IMR-90 (cell line): ENCODE measurements at regions not wholly inside any gene's neighbourhood (a gene's known extent, or its start where the extent isn't known, plus 50 kb on each side); places are given as distances from the start of the nearest gene placed in this dataset.

Experiments
- ATAC-seq: fragments of 200-7000 bp; cut with Tn5 transposase; 2 replicates; pipeline ENCODE4 v1.9.1; 2020; ENCODE audit warnings: low read depth, mild to moderate bottlenecking, moderate library complexity
- BruUV-seq: library from RNA; stranded (reverse); fragments of 400-500 nt; replicated peaks from 2 replicates; lab custom pipeline; 2021; lab: Mats Ljungman, UMichigan
- CTCF ChIA-PET: fragments of 300-600 bp; formaldehyde crosslinking; extraction: SDS; loops from one replicate; lab custom pipeline; 2021; ENCODE audit warnings: antibody characterized with exemption; lab: Yijun Ruan, JAX
- POLR2A ChIA-PET: fragments of 300-600 bp; sonication (Branson Sonifier 250); formaldehyde crosslinking; loops from one replicate; lab custom pipeline; 2022; ENCODE audit warnings: antibody characterized with exemption; ENCODE audit not compliant: unreplicated experiment; lab: Charles Lee
- DNase-seq: peaks from one replicate; pipeline ENCODE4 v3.0.0; 2013
- H2AFZ ChIP-seq: replicated peaks from 2 replicates; pipeline ENCODE3; 2013; ENCODE audit warnings: low read length, mild to moderate bottlenecking; ENCODE audit not compliant: poor library complexity
- H2AK5ac ChIP-seq: 2 replicates; pipeline ENCODE4 v1.6.1; 2013; ENCODE audit warnings: low read depth, low read length, inconsistent platforms
- H2AK9ac ChIP-seq: replicated peaks from 2 replicates; pipeline ENCODE3; 2013; ENCODE audit warnings: mild to moderate bottlenecking, low read depth, low read length, moderate library complexity; ENCODE audit not compliant: poor library complexity
- H2BK120ac ChIP-seq: 2 replicates; pipeline ENCODE4 v1.6.1; 2013; ENCODE audit warnings: low read depth, low read length, inconsistent platforms
- H2BK15ac ChIP-seq: 3 replicates; pipeline ENCODE4 v1.6.1; 2013; ENCODE audit warnings: low read depth, low read length, inconsistent platforms
- H2BK20ac ChIP-seq: 2 replicates; pipeline ENCODE4 v1.6.1; 2013; ENCODE audit warnings: low read depth, mild to moderate bottlenecking, inconsistent platforms, low read length, moderate library complexity
- H2BK5ac ChIP-seq: 2 replicates; pipeline ENCODE4 v1.6.1; 2013; ENCODE audit warnings: mild to moderate bottlenecking, low read depth, low read length, inconsistent platforms; ENCODE audit not compliant: poor library complexity, severe bottlenecking
- H3K14ac ChIP-seq: replicated peaks from 2 replicates; pipeline ENCODE4 v1.6.1; 2013; ENCODE audit warnings: low read depth, low read length, inconsistent platforms
- H3K18ac ChIP-seq: 2 replicates; pipeline ENCODE4 v1.6.1; 2013; ENCODE audit warnings: low read depth, low read length, control low read depth
- H3K23ac ChIP-seq: 2 replicates; pipeline ENCODE4 v1.6.1; 2013; ENCODE audit warnings: low read depth, low read length, inconsistent platforms
- H3K27ac ChIP-seq: 2 replicates; pipeline ENCODE4 v1.5.1; 2013; ENCODE audit warnings: mild to moderate bottlenecking, control low read depth, low read length; ENCODE audit not compliant: insufficient read depth
- H3K27me3 ChIP-seq: 2 replicates; pipeline ENCODE4 v1.6.1; 2013; ENCODE audit warnings: low read length; ENCODE audit not compliant: control insufficient read depth, insufficient read depth
- H3K36me3 ChIP-seq: 2 replicates; pipeline ENCODE4 v1.6.1; 2013; ENCODE audit warnings: low read length, mixed read lengths; ENCODE audit not compliant: control insufficient read depth, insufficient read depth
- H3K4ac ChIP-seq: 2 replicates; pipeline ENCODE4 v1.6.1; 2013; ENCODE audit warnings: low read depth, low read length, inconsistent platforms
- H3K4me1 ChIP-seq: 2 replicates; pipeline ENCODE4 v1.6.1; 2013; ENCODE audit warnings: low read length, mixed read lengths; ENCODE audit not compliant: control insufficient read depth, insufficient read depth
- H3K4me2 ChIP-seq: 2 replicates; pipeline ENCODE4 v1.6.1; 2013; ENCODE audit warnings: low read depth, mild to moderate bottlenecking, control low read depth, low read length, moderate library complexity
- H3K4me3 ChIP-seq: 2 replicates; pipeline ENCODE4 v1.5.1; 2013; ENCODE audit warnings: low read depth, mild to moderate bottlenecking, control low read depth, low read length, moderate library complexity; ENCODE audit not compliant: insufficient read depth
- H3K56ac ChIP-seq: 2 replicates; pipeline ENCODE4 v1.6.1; 2013; ENCODE audit warnings: low read length, inconsistent platforms; ENCODE audit not compliant: insufficient read depth; ENCODE audit errors: extremely low read depth
- H3K79me1 ChIP-seq, 2 experiments: 2 replicates each; pipeline ENCODE4 v1.6.1; 2013; ENCODE audit warnings: low read length in 2 of 2, inconsistent platforms in 1 of 2, low read depth in 1 of 2
- H3K9ac ChIP-seq: 2 replicates; pipeline ENCODE4 v1.6.1; 2013; ENCODE audit warnings: low read depth, low read length, control low read depth
- H3K9me1 ChIP-seq: 2 replicates; pipeline ENCODE4 v1.6.1; 2013; ENCODE audit warnings: low read length, inconsistent platforms; ENCODE audit not compliant: insufficient read depth
- H3K9me3 ChIP-seq: 2 replicates; pipeline ENCODE4 v1.6.1; 2013; ENCODE audit warnings: low read length; ENCODE audit not compliant: control insufficient read depth, insufficient read depth
- H4K20me1 ChIP-seq: 2 replicates; pipeline ENCODE4 v1.6.1; 2013; ENCODE audit warnings: low read length, inconsistent platforms; ENCODE audit not compliant: insufficient read depth
- H4K5ac ChIP-seq: 2 replicates; pipeline ENCODE4 v1.6.1; 2013; ENCODE audit warnings: mild to moderate bottlenecking, low read depth, low read length, control low read depth
- H4K8ac ChIP-seq, 2 experiments: 2 replicates each; pipeline ENCODE4 v1.6.1; 2013; ENCODE audit warnings: low read depth in 2 of 2, low read length in 2 of 2, control low read depth in 1 of 2, inconsistent platforms in 1 of 2
- H4K91ac ChIP-seq: 2 replicates; pipeline ENCODE4 v1.6.1; 2013; ENCODE audit warnings: low read depth, low read length, inconsistent platforms; ENCODE audit not compliant: insufficient read depth
- BHLHE40 ChIP-seq: fragments of 150-350 bp; IDR thresholded peaks from 2 replicates; pipeline ENCODE4 v1.6.1; 2016; ENCODE audit warnings: mild to moderate bottlenecking, low read depth, low read length
- CEBPB ChIP-seq: IDR thresholded peaks from 2 replicates; pipeline ENCODE4 v1.6.1; 2012; ENCODE audit warnings: low read depth, low read length, improper control_type of control experiment
- CHD1 ChIP-seq: IDR thresholded peaks from 2 replicates; pipeline ENCODE4 v1.6.1; 2012; ENCODE audit warnings: low read depth, low read length, improper control_type of control experiment
- FOS ChIP-seq: fragments of 150-350 bp; IDR thresholded peaks from 2 replicates; pipeline ENCODE4 v1.6.1; 2016; ENCODE audit warnings: low read depth, low read length
- MAFK ChIP-seq: IDR thresholded peaks from 2 replicates; pipeline ENCODE4 v1.6.1; 2012; ENCODE audit warnings: low read depth, low read length, improper control_type of control experiment
- MXI1 ChIP-seq: IDR thresholded peaks from 2 replicates; pipeline ENCODE4 v1.6.1; 2012; ENCODE audit warnings: low read depth, mild to moderate bottlenecking, low read length, moderate library complexity, borderline replicate concordance
- NFE2L2 ChIP-seq: fragments of 150-350 bp; IDR thresholded peaks from 2 replicates; pipeline ENCODE4 v1.6.1; 2016; ENCODE audit warnings: low read depth, mild to moderate bottlenecking, low read length
- POLR2A ChIP-seq: IDR thresholded peaks from 2 replicates; pipeline ENCODE4 v1.6.1; 2012; ENCODE audit warnings: mild to moderate bottlenecking, low read depth, low read length
- RAD21 ChIP-seq: IDR thresholded peaks from 2 replicates; pipeline ENCODE4 v1.6.1; 2012; ENCODE audit warnings: low read length, improper control_type of control experiment
- RCOR1 ChIP-seq: IDR thresholded peaks from 2 replicates; pipeline ENCODE4 v1.6.1; 2012; ENCODE audit warnings: mild to moderate bottlenecking, low read length, improper control_type of control experiment; ENCODE audit not compliant: insufficient replicate concordance
- RFX5 ChIP-seq: IDR thresholded peaks from 2 replicates; pipeline ENCODE4 v1.8.0; 2012; ENCODE audit warnings: low read depth, mild to moderate bottlenecking, low read length, moderate library complexity
- SMC3 ChIP-seq: fragments of 150-350 bp; IDR thresholded peaks from 2 replicates; pipeline ENCODE4 v1.6.1; 2016; ENCODE audit warnings: low read depth, mild to moderate bottlenecking, antibody characterized with exemption, low read length, moderate library complexity
- WGBS, 2 experiments: methylation state at CpG; one replicate each; pipeline versions ENCODE4 v1.1.5 to v1.1.7; 2013; ENCODE audit warnings: missing lambda C conversion rate in 2 of 2; ENCODE audit not compliant: insufficient read length in 1 of 2; ENCODE audit errors: extremely low coverage in 2 of 2; 5-methylcytosine and 5-hydroxymethylcytosine counted together
- dilution Hi-C: fragments of 300-500 bp; cut with HindIII; formaldehyde crosslinking; loops from one replicate; pipeline ENCODE4 v1.14.3; 2018; ENCODE audit warnings: low sequenced_read_pairs; ENCODE audit not compliant: unreplicated experiment
- in situ Hi-C: fragments of 300-500 bp; cut with MboI; formaldehyde crosslinking; loops from 3 replicates; pipeline ENCODE4 v1.14.3; 2019; ENCODE audit warnings: low sequenced_read_pairs, inconsistent platforms, mixed read lengths
- intact Hi-C: fragments of 100-400 bp; cut with micrococcal nuclease; formaldehyde crosslinking; loops from 2 replicates; pipeline ENCODE4 v1.10.0; 2022
- TF ChIP-seq, protein P1 (sequence below): fragments of 150-350 bp; IDR thresholded peaks from 2 replicates; pipeline ENCODE4 v1.6.1; 2017; ENCODE audit warnings: mild to moderate bottlenecking, antibody characterized with exemption, low read length, low read depth
- TF ChIP-seq, protein P2 (sequence below): fragments of 150-350 bp; IDR thresholded peaks from 2 replicates; pipeline ENCODE4 v1.6.1; 2016; ENCODE audit warnings: low read depth, mild to moderate bottlenecking, low read length, moderate library complexity, borderline replicate concordance
- TF ChIP-seq, protein P3 (sequence below): conservative IDR thresholded peaks from 2 replicates; pipeline ENCODE4 v1.5.1; 2012; ENCODE audit warnings: mild to moderate bottlenecking, low read depth, low read length, improper control_type of control experiment

DNA sequence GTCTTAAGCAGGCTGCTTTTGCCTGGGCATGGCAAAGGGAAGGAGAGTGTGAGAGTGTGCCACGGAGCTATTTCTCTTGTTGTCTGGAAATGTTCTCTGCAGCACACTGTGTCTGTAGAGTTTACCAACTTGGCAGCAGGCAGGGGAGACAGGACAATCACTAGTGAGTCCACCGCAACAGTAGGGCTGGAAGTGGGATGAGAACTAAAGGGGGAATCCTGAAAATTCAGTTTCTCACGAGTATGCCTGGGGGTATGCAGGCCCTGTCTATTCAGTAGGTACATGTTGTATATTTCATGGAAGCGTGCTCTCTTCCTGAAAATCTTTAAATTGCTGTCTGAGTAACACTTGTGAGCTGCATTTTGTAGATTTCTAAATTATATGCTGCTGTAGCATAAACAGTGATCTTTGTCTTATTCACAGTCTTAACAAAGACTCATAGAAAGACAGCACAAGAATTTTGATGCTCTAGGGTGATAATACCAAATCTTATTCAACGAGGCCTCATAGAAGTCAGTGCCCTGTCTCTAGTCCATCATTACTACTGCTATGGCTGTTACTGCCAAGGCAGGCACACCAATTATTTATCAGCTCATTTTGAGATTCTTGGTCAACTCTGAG, 200.4 kb upstream of the LEF1 start:
- dilution Hi-C loops (no loop called here), in situ Hi-C loops (no loop called here), intact Hi-C loops (no loop called here)
- ATAC-seq (no peak), DNase-seq (no peak)
- Histone ChIP-seq H2AK5ac (no peak overlapping the region), H3K4me3 (no peak overlapping the region), H3K14ac (no peak overlapping the region), H2AK9ac (no peak overlapping the region), H3K27ac (no peak overlapping the region), H3K79me1 (no peaks in the 10 kb centered on the region), H4K20me1 (no peaks in the 10 kb centered on the region), H3K56ac (no peak overlapping the region), H2AFZ (no peak overlapping the region), H3K4me1 (no peaks in the 10 kb centered on the region), H2BK20ac (no peak overlapping the region), H3K9me3 (no peaks in the 10 kb centered on the region), H3K23ac (no peak overlapping the region), H3K36me3 (no peaks in the 10 kb centered on the region), H3K27me3 (peaks cover 26% of the 10 kb centered on the region), H2BK120ac (no peak overlapping the region), H3K9me1 (no peaks in the 10 kb centered on the region), H3K18ac (no peak overlapping the region), H3K4ac (no peak overlapping the region), H2BK15ac (no peak overlapping the region), H3K9ac (no peak overlapping the region), H4K91ac (no peak overlapping the region), H4K8ac (no peak overlapping the region), H3K4me2 (no peak overlapping the region), H4K5ac (no peak overlapping the region), H2BK5ac (no peak overlapping the region)
- no peak for TF ChIP-seq POLR2A
- no peak for TF ChIP-seq CHD1
- no peak for TF ChIP-seq BHLHE40
- no peak for TF ChIP-seq SMC3
- TF ChIP-seq CEBPB, result no peak
- TF ChIP-seq RCOR1, result no peak
- TF ChIP-seq, protein P1, sequence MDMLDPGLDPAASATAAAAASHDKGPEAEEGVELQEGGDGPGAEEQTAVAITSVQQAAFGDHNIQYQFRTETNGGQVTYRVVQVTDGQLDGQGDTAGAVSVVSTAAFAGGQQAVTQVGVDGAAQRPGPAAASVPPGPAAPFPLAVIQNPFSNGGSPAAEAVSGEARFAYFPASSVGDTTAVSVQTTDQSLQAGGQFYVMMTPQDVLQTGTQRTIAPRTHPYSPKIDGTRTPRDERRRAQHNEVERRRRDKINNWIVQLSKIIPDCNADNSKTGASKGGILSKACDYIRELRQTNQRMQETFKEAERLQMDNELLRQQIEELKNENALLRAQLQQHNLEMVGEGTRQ, result no peak
- no peak for TF ChIP-seq NFE2L2
- no peak for TF ChIP-seq MXI1
- TF ChIP-seq MAFK, result no peak
- TF ChIP-seq, protein P2, sequence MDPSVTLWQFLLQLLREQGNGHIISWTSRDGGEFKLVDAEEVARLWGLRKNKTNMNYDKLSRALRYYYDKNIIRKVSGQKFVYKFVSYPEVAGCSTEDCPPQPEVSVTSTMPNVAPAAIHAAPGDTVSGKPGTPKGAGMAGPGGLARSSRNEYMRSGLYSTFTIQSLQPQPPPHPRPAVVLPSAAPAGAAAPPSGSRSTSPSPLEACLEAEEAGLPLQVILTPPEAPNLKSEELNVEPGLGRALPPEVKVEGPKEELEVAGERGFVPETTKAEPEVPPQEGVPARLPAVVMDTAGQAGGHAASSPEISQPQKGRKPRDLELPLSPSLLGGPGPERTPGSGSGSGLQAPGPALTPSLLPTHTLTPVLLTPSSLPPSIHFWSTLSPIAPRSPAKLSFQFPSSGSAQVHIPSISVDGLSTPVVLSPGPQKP, result no peak
- no peak for TF ChIP-seq RFX5
- TF ChIP-seq, protein P3, sequence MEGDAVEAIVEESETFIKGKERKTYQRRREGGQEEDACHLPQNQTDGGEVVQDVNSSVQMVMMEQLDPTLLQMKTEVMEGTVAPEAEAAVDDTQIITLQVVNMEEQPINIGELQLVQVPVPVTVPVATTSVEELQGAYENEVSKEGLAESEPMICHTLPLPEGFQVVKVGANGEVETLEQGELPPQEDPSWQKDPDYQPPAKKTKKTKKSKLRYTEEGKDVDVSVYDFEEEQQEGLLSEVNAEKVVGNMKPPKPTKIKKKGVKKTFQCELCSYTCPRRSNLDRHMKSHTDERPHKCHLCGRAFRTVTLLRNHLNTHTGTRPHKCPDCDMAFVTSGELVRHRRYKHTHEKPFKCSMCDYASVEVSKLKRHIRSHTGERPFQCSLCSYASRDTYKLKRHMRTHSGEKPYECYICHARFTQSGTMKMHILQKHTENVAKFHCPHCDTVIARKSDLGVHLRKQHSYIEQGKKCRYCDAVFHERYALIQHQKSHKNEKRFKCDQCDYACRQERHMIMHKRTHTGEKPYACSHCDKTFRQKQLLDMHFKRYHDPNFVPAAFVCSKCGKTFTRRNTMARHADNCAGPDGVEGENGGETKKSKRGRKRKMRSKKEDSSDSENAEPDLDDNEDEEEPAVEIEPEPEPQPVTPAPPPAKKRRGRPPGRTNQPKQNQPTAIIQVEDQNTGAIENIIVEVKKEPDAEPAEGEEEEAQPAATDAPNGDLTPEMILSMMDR, result no peak
- no peak for TF ChIP-seq FOS
- no peak for TF ChIP-seq RAD21
- WGBS, 2 experiments, result 60% methylated on average over 1 of the region's 5 CpGs; no CpG with 5 or more reads in 1 of the 2 experiments
- no TSS peak for BruUV-seq
- CTCF ChIA-PET, result interaction anchor here (0.8 kb wide), 1 partner anchor 66 kb away, joined by 3 read pairs; no protein-coding TSS in a partner anchor
- POLR2A ChIA-PET, result interaction anchor here (0.7 kb wide), 1 partner anchor 25 kb away, joined by 3 read pairs; no protein-coding TSS in a partner anchor
